GM21390 (cell line): ENCODE measurements at regions not wholly inside any gene's neighbourhood (a gene's known extent, or its start where the extent isn't known, plus 50 kb on each side); places are given as distances from the start of the nearest gene placed in this dataset.

Experiments
- ATAC-seq: cut with Tn5 transposase; IDR thresholded peaks from one replicate; pipeline ENCODE4 v1.9.1; 2021; ENCODE audit not compliant: unreplicated experiment

- ATAC-seq: no peak
Measured at GRCh38 chr3:31277582-31277981, 255.1 kb upstream of the STT3B start.

GRCh38 chr3:31278532-31278931 is 254.2 kb upstream of the STT3B start:
- no peak for ATAC-seq

- no peak for ATAC-seq
Measured at GRCh38 chr3:31284776-31285175, 247.9 kb upstream of the STT3B start.

GRCh38 chr3:31285833-31286486 is 246.8 kb upstream of the STT3B start:
- no peak for ATAC-seq

- ATAC-seq: no peak
Measured at GRCh38 chr3:31288224-31288623, 244.5 kb upstream of the STT3B start.

GRCh38 chr3:31288641-31289100 is 244.1 kb upstream of the STT3B start:
- ATAC-seq: no peak

GRCh38 chr3:31289584-31289983 is 243.1 kb upstream of the STT3B start:
- no peak for ATAC-seq

GRCh38 chr3:31290046-31290445 is 242.7 kb upstream of the STT3B start:
- ATAC-seq: no peak

GRCh38 chr3:31291818-31292217 is 240.9 kb upstream of the STT3B start:
- no peak for ATAC-seq

GRCh38 chr3:31294430-31295149 is 238.1 kb upstream of the STT3B start:
- no peak for ATAC-seq

- ATAC-seq: no peak
Measured at GRCh38 chr3:31295150-31295765, 237.5 kb upstream of the STT3B start.

GRCh38 chr3:31297726-31298298 is 234.9 kb upstream of the STT3B start:
- no peak for ATAC-seq

GRCh38 chr3:31300456-31301443 is 232.0 kb upstream of the STT3B start:
- ATAC-seq: no peak

GRCh38 chr3:31302343-31302742 is 230.4 kb upstream of the STT3B start:
- ATAC-seq: no peak

GRCh38 chr3:31305340-31305739 is 227.4 kb upstream of the STT3B start:
- ATAC-seq: no peak

GRCh38 chr3:31307131-31307785 is 225.5 kb upstream of the STT3B start:
- ATAC-seq: no peak

GRCh38 chr3:31311559-31311958 is 221.2 kb upstream of the STT3B start:
- no peak for ATAC-seq

- no peak for ATAC-seq
Measured at GRCh38 chr3:31312400-31312799, 220.3 kb upstream of the STT3B start.

GRCh38 chr3:31314258-31314657 is 218.5 kb upstream of the STT3B start:
- no peak for ATAC-seq

GRCh38 chr3:31319332-31319731 is 213.4 kb upstream of the STT3B start:
- ATAC-seq: no peak
